K562 (cell line): ENCODE measurements at regions not wholly inside any gene's neighbourhood (a gene's known extent, or its start where the extent isn't known, plus 50 kb on each side); places are given as distances from the start of the nearest gene placed in this dataset.

ENCODE experiments used
- ATAC-seq: fragments of 200-7000 bp; cut with Tn5 transposase; 3 replicates; pipeline ENCODE4 v1.9.1; 2020; ENCODE audit warnings: moderate library complexity
- BruUV-seq: library from RNA; stranded (reverse); fragments of 400-500 nt; replicated peaks from 2 replicates; lab custom pipeline; 2021; lab: Mats Ljungman, UMichigan
- CTCF ChIA-PET: fragments of 300-600 bp; formaldehyde crosslinking; extraction: SDS; loops from one replicate; lab custom pipeline; 2021; ENCODE audit warnings: low intra/inter-chr PET ratio; lab: Yijun Ruan, JAX
- POLR2A ChIA-PET: fragments of 300-600, 350-650 bp; sonication (Branson Sonifier 250); formaldehyde crosslinking; extraction: SDS; loops from one replicate; lab custom pipeline; 2021; ENCODE audit warnings: antibody characterized with exemption, inconsistent platforms; lab: Yijun Ruan, JAX
- DNase-seq, 4 experiments: peaks; one replicate each; pipeline versions ENCODE4 v3.0.0 to v3.0.0-alpha.2; 2011 to 2018; ENCODE audit warnings: low spot score in 3 of 4, mixed read lengths in 3 of 4; ENCODE audit errors: extremely low read depth in 1 of 4
- FAIRE-seq: peaks from 2 replicates; lab custom pipeline; 2011; peaks lifted over from hg19 to GRCh38; lab: Jason Lieb, UNC
- H2AFZ ChIP-seq: 2 replicates; pipeline ENCODE4 v1.6.0; 2011; ENCODE audit warnings: low read depth, low read length, control low read depth, inconsistent platforms
- H3K27ac ChIP-seq: fragments of 200-600 bp; 3 replicates; pipeline ENCODE4 v1.8.0; 2011; ENCODE audit warnings: low read depth, mild to moderate bottlenecking, control low read depth, inconsistent platforms, low read length, moderate library complexity, mixed read lengths; ENCODE audit errors: extremely low read depth
- H3K27me3 ChIP-seq, 2 experiments: fragments of 300-600 bp in 1 of 2; 2 replicates in 1 of 2; 3 replicates in 1 of 2; pipeline versions ENCODE4 v1.6.0 to v1.8.0; 2011; ENCODE audit warnings: inconsistent platforms in 2 of 2, low read length in 2 of 2, mild to moderate bottlenecking in 1 of 2, mixed read lengths in 1 of 2, moderate library complexity in 1 of 2; ENCODE audit not compliant: control insufficient read depth in 2 of 2, insufficient read depth in 2 of 2
- H3K36me3 ChIP-seq: fragments of 300-600 bp; 3 replicates; pipeline ENCODE4 v1.8.0; 2011; ENCODE audit warnings: mild to moderate bottlenecking, low read length, inconsistent platforms; ENCODE audit not compliant: control insufficient read depth, insufficient read depth
- H3K4me1 ChIP-seq, 2 experiments: fragments of 200-600 bp in 1 of 2; replicated peaks in 1 of 2; 2 replicates in 1 of 2; 3 replicates in 1 of 2; pipeline versions ENCODE4 v1.5.1 to v1.8.0; 2011; ENCODE audit warnings: inconsistent platforms in 2 of 2, low read length in 2 of 2, mild to moderate bottlenecking in 1 of 2, mixed read lengths in 1 of 2, moderate library complexity in 1 of 2; ENCODE audit not compliant: control insufficient read depth in 2 of 2, insufficient read depth in 2 of 2
- H3K4me2 ChIP-seq: 2 replicates; pipeline ENCODE4 v1.6.1; 2011; ENCODE audit warnings: low read length, control low read depth, inconsistent platforms, mixed read lengths; ENCODE audit not compliant: insufficient read depth
- H3K4me3 ChIP-seq: fragments of 200-600 bp; sonication (generic), shearing (Covaris generic); 2 replicates; pipeline ENCODE4 v1.5.1; 2016; ENCODE audit warnings: control low read depth, inconsistent platforms
- H3K79me2 ChIP-seq: fragments of 200-600 bp; 3 replicates; pipeline ENCODE4 v1.8.0; 2011; ENCODE audit warnings: low read length, inconsistent platforms; ENCODE audit not compliant: control insufficient read depth, insufficient read depth
- H3K9ac ChIP-seq, 2 experiments: 2 replicates each; pipeline versions ENCODE4 v1.6.0 to v1.6.1; 2011; ENCODE audit warnings: low read depth in 2 of 2, low read length in 2 of 2, control low read depth in 1 of 2, inconsistent platforms in 1 of 2, mild to moderate bottlenecking in 1 of 2, mixed read lengths in 1 of 2; ENCODE audit not compliant: insufficient read depth in 1 of 2
- H3K9me1 ChIP-seq: one replicate; pipeline ENCODE4 v1.6.0; 2011; ENCODE audit warnings: inconsistent platforms, mild to moderate bottlenecking, low read length, moderate library complexity; ENCODE audit not compliant: control insufficient read depth, insufficient read depth
- H3K9me3 ChIP-seq: replicated peaks from 2 replicates; pipeline ENCODE4 v1.5.1; 2011; ENCODE audit warnings: low read depth, low read length, inconsistent platforms; ENCODE audit not compliant: control insufficient read depth, insufficient read depth
- H4K20me1 ChIP-seq: replicated peaks from 2 replicates; pipeline ENCODE4 v1.6.1; 2011; ENCODE audit warnings: low read length, inconsistent platforms, mixed read lengths; ENCODE audit not compliant: control insufficient read depth, insufficient read depth
- GATAD2B ChIP-seq: fragments of 450-650 bp; IDR thresholded peaks from 2 replicates; pipeline ENCODE4 v1.6.1; 2017; ENCODE audit warnings: mild to moderate bottlenecking, borderline replicate concordance
- MTA3 ChIP-seq: fragments of 450-650 bp; formaldehyde crosslinking; IDR thresholded peaks from 2 replicates; pipeline ENCODE4 v1.6.1; 2017; ENCODE audit warnings: mild to moderate bottlenecking, borderline replicate concordance
- MXI1 ChIP-seq: IDR thresholded peaks from 2 replicates; pipeline ENCODE4 v1.6.1; 2011; ENCODE audit warnings: low read depth, mild to moderate bottlenecking, improper control_type of control experiment, low read length
- TSC22D4 ChIP-seq: fragments of 450-650 bp; IDR thresholded peaks from 2 replicates; pipeline ENCODE4 v1.6.1; 2016; ENCODE audit warnings: missing genetic modification characterization, missing biosample characterization, control low read depth
- ZBTB5 ChIP-seq: fragments of 450-650 bp; IDR thresholded peaks from 2 replicates; pipeline ENCODE4 v1.6.1; 2017; ENCODE audit warnings: antibody characterized with exemption
- ZNF263 ChIP-seq: sonication (generic); formaldehyde crosslinking; IDR thresholded peaks from 2 replicates; pipeline ENCODE4 v1.8.0; 2022; ENCODE audit warnings: mild to moderate bottlenecking, missing genetic modification reagents, borderline replicate concordance
- WGBS: fragments of 100-300 bp; shearing (Covaris generic); methylation state at CpG from one replicate; pipeline ENCODE4 v1.1.6; 2016; ENCODE audit warnings: low coverage, mixed read lengths; ENCODE audit not compliant: insufficient coverage; ENCODE audit errors: missing lambda C conversion rate; 5-methylcytosine and 5-hydroxymethylcytosine counted together
- in situ Hi-C: fragments of 300-500 bp; cut with MboI; formaldehyde crosslinking; loops from 4 replicates; pipeline ENCODE4 v1.15.0; 2018; ENCODE audit warnings: inconsistent platforms, mixed read lengths
- intact Hi-C: fragments of 100-400 bp; cut with micrococcal nuclease; formaldehyde crosslinking; loops from 2 replicates; pipeline ENCODE4 v1.14.2; 2022

DNA sequence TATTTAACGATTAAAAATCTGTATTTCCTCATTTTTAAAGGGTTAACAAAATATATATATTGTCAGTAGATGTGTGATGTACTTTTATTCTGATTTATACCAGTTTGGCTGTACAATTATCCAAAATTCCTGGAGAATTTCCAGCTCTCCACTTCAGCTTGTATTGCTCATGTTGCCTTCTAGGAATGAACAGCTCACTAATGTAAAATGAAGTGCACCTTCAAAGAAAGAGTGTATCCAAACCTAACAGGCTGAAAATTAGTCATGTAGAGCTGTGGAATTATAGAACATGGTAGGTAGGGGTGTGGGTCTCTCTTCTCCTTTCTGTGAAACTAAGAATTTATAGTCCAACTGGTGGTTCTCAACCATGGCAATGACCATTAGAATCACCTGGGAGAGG is 362.0 kb downstream of the ETNK1 start:
- POLR2A ChIA-PET = interaction anchor here (0.5 kb wide), 1 partner anchor 37 kb away, joined by 3 read pairs; no protein-coding TSS in a partner anchor
- TF ChIP-seq MTA3 (no peak), ZNF263 (CRISPR knock-in tag) (no peak), ZBTB5 (no peak), MXI1 (no peak), GATAD2B (no peak), TSC22D4 (tag) (no peak)
- TF ChIP-seq, all 486 proteins: peak for 0
- WGBS = 0% methylated on average over 1 of the region's 1 CpG
- H3K27ac ChIP-seq = no peak overlapping the region
- CTCF ChIA-PET = no interaction called here
- ATAC-seq (no peak), DNase-seq (no peak), FAIRE-seq (no peak)
- H3K9me1 ChIP-seq = no peaks in the 10 kb centered on the region
- H3K9ac ChIP-seq = no peak overlapping the region
- no peaks in the 10 kb centered on the region for H3K36me3 ChIP-seq
- in situ Hi-C loops (no loop called here), intact Hi-C loops (no loop called here)
- no peaks in the 10 kb centered on the region; the same call in 1 of the 2 replicates for H3K9me3 ChIP-seq
- H3K79me2 ChIP-seq = no peaks in the 10 kb centered on the region
- no peak overlapping the region for H3K4me2 ChIP-seq
- no peak overlapping the region for H3K4me3 ChIP-seq
- BruUV-seq = no TSS peak
- no peak overlapping the region for H2AFZ ChIP-seq
- H3K4me1 ChIP-seq = no peaks in the 10 kb centered on the region
- no peaks in the 10 kb centered on the region for H4K20me1 ChIP-seq
- peaks cover under 1 to 10% of the 10 kb centered on the region in 2 experiments; a peak in 4 of 5 replicates for H3K27me3 ChIP-seq
